Parathyroid adenoma (tissue), 2 donors: ENCODE measurements at regions not wholly inside any gene's neighbourhood (a gene's known extent, or its start where the extent isn't known, plus 50 kb on each side); places are given as distances from the start of the nearest gene placed in this dataset.
"Not testable (repeated sequence)": the region's sequence is repeated elsewhere in the genome, so short reads cannot be mapped to it uniquely, and the experiment has no call there.

ENCODE experiments used
- H2AFZ ChIP-seq: fragments of 300-600 bp; sonication (generic); one replicate; pipeline ENCODE4 v1.7.0; 2017; ENCODE audit warnings: antibody characterized with exemption, mild to moderate bottlenecking
- H3K27ac ChIP-seq: fragments of 300-600 bp; sonication (generic); one replicate; pipeline ENCODE4 v1.7.0; 2017
- H3K27me3 ChIP-seq: fragments of 300-600 bp; sonication (generic); one replicate; pipeline ENCODE4 v1.7.0; 2017; ENCODE audit warnings: low read length; ENCODE audit not compliant: control insufficient read depth, insufficient read depth
- H3K36me3 ChIP-seq: fragments of 300-600 bp; sonication (generic); one replicate; pipeline ENCODE4 v1.7.0; 2017; ENCODE audit warnings: low read length; ENCODE audit not compliant: control insufficient read depth, insufficient read depth
- H3K4me1 ChIP-seq: fragments of 300-600 bp; sonication (generic); one replicate; pipeline ENCODE4 v1.7.0; 2017; ENCODE audit warnings: control low read depth
- H3K4me2 ChIP-seq: fragments of 300-600 bp; sonication (generic); one replicate; pipeline ENCODE4 v1.7.0; 2017; ENCODE audit warnings: low read length
- H3K4me3 ChIP-seq: fragments of 300-600 bp; sonication (generic); one replicate; pipeline ENCODE4 v1.7.0; 2017; ENCODE audit warnings: low read depth, low read length
- H3K79me2 ChIP-seq: fragments of 300-600 bp; sonication (generic); one replicate; pipeline ENCODE4 v1.7.0; 2017; ENCODE audit warnings: control low read depth
- H3K9ac ChIP-seq: fragments of 300-600 bp; sonication (generic); one replicate; pipeline ENCODE4 v1.7.0; 2017; ENCODE audit warnings: mild to moderate bottlenecking
- H3K9me3 ChIP-seq: fragments of 300-600 bp; sonication (generic); one replicate; pipeline ENCODE4 v1.7.0; 2017; ENCODE audit warnings: low read length; ENCODE audit not compliant: control insufficient read depth
- CTCF ChIP-seq: fragments of 300-600 bp; sonication (generic); IDR thresholded peaks from one replicate; pipeline ENCODE4 v1.7.0; 2017; ENCODE audit warnings: antibody characterized with exemption, mild to moderate bottlenecking
- donor health status: primary hyperparathyroidism.

- Histone ChIP-seq H3K27me3 (no peaks in the 10 kb centered on the region), H3K4me2 (no peak overlapping the region), H2AFZ (no peak overlapping the region), H3K4me1 (no peaks in the 10 kb centered on the region), H3K27ac (no peak overlapping the region), H3K79me2 (no peaks in the 10 kb centered on the region), H3K9ac (no peak overlapping the region), H3K9me3 (no peaks in the 10 kb centered on the region), H3K4me3 (no peak overlapping the region), H3K36me3 (no peaks in the 10 kb centered on the region)
- no peak for TF ChIP-seq CTCF
Observed at GRCh38 chr3:67943546-67943945, 289.1 kb upstream of the SUCLG2 start.

- H3K79me2 ChIP-seq: no peaks in the 10 kb centered on the region
- H3K4me2 ChIP-seq: no peak overlapping the region
- H3K4me3 ChIP-seq: no peak overlapping the region
- no peaks in the 10 kb centered on the region for H3K9me3 ChIP-seq
- TF ChIP-seq CTCF: no peak
- H3K27me3 ChIP-seq: no peaks in the 10 kb centered on the region
- H3K27ac ChIP-seq: no peak overlapping the region
- no peak overlapping the region for H3K9ac ChIP-seq
- H3K36me3 ChIP-seq: no peaks in the 10 kb centered on the region
- no peak overlapping the region for H2AFZ ChIP-seq
- no peaks in the 10 kb centered on the region for H3K4me1 ChIP-seq
Observed at GRCh38 chr3:67941433-67942030, 287.1 kb upstream of the SUCLG2 start.

- Histone ChIP-seq H3K9me3 (no peaks in the 10 kb centered on the region), H3K27me3 (no peaks in the 10 kb centered on the region), H3K4me2 (no peak overlapping the region), H3K36me3 (no peaks in the 10 kb centered on the region), H3K79me2 (no peaks in the 10 kb centered on the region), H2AFZ (no peak overlapping the region), H3K4me3 (no peak overlapping the region), H3K9ac (no peak overlapping the region), H3K27ac (no peak overlapping the region), H3K4me1 (no peaks in the 10 kb centered on the region)
- no peak for TF ChIP-seq CTCF
Observed at GRCh38 chr3:67940210-67940952, 286.0 kb upstream of the SUCLG2 start.

- Histone ChIP-seq H3K27ac (no peak overlapping the region), H3K9ac (no peak overlapping the region), H3K79me2 (no peaks in the 10 kb centered on the region), H2AFZ (no peak overlapping the region), H3K4me3 (no peak overlapping the region), H3K4me1 (no peaks in the 10 kb centered on the region), H3K9me3 (no peaks in the 10 kb centered on the region), H3K4me2 (no peak overlapping the region), H3K36me3 (no peaks in the 10 kb centered on the region), H3K27me3 (no peaks in the 10 kb centered on the region)
- TF ChIP-seq CTCF: no peak
Observed at GRCh38 chr3:67937498-67938118, 283.2 kb upstream of the SUCLG2 start.

GRCh38 chr3:67930394-67930793, 276.0 kb upstream of the SUCLG2 start:
- H2AFZ ChIP-seq, H3K9me3 ChIP-seq, H3K4me3 ChIP-seq, H3K9ac ChIP-seq, H3K79me2 ChIP-seq, H3K27me3 ChIP-seq, H3K4me2 ChIP-seq, H3K4me1 ChIP-seq, H3K36me3 ChIP-seq, H3K27ac ChIP-seq: not testable (repeated sequence)
